HG02938 (cell line): ENCODE measurements at regions not wholly inside any gene's neighbourhood (a gene's known extent, or its start where the extent isn't known, plus 50 kb on each side); places are given as distances from the start of the nearest gene placed in this dataset.

Experiments
- ATAC-seq: cut with Tn5 transposase; IDR thresholded peaks from one replicate; pipeline ENCODE4 v1.9.1; 2021; ENCODE audit warnings: mild to moderate bottlenecking, moderate library complexity; ENCODE audit not compliant: unreplicated experiment

DNA sequence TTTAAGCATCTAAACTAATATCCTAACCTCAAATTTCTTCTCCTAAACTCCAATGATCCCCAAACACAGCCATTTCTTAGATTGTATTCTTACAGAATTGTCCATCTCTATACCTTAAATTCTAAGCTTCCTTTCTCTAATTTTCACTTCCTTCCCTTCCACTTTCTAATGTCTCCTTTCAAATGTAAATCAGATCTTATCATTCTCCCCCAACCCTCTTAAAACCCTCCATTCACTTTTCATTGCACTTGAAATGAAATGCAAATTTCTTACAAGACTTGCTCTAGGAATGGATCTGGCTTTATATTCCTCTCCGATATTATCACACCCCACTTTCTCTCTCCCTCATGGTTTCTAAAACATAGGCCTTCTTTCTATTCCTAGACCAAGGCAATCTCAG is 534.6 kb downstream of the LMO4 start:
- ATAC-seq: no peak

DNA sequence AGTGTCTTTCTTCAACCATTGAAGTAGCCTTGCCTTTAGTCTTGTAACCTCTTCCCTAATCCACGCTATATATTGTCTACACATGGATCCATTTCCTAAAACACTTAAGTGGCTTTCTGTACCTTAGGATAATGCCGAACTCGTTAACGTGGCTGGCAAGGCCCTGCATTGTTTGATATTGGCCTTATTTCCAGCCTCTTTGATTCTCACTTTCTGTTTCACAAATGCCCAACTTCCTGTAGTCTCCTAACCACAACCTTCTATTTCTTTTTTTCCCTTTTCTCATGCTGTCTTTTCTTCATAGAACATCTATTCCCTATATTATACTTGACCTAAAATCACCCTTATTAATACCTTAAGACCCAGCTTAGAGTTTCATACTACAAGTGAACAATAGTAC is 536.0 kb downstream of the LMO4 start:
- peak; percentile 83 for ATAC-seq

DNA sequence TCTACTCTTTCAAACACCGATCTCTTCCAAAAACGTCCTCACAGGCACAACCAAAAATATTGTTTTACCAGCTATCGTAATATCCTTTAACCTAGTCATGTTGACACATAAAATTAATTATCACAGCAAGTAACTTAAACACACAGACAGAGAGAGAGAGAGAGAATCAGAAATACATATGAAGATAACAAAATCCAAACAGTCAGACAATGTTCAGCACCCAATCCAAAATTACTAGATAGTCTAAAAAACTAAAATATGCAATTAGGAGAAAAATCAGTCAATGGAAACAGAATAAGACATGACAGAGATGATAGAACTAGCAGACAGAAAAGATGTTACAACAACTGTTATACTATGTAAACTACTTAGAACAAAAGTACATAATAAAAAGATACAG is 537.7 kb downstream of the LMO4 start:
- no peak for ATAC-seq

DNA sequence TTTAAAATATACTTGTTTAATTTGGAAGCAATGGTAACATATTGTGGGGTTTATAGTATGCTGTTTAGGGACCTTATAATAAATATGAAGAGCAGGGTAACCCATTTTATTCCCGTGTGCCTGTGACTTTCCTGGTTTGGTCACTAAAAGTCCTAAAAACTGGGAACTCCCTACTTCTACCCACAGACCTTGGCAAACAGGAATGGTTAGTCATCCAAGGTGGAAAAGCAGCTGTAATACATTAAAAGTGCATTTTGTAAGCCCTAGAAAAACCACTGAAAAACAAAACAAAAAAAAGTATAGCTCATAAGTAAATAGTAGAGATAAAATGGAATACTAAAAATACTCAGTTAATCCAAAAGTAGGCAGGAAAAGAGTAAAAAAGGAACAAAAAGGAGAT is 538.9 kb downstream of the LMO4 start:
- ATAC-seq: no peak

DNA sequence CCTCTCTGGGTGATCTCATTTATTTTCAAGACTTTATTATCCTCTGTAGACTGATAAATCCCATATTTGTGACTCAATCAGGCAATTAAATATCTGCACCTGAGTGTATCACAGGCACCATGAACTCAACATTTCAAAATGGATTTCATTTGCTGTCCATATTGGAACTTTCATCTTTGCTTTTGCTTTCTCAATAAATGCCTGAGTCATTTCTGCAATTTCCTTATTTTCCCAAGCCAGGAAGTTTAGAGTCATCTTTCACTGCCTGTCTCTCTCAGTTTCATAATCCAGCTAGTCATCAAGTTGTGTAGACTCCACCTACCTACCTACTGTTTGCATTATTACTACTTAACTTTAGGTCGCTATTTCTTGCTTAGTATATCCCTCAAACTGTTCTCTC is 540.9 kb downstream of the LMO4 start:
- no peak for ATAC-seq

DNA sequence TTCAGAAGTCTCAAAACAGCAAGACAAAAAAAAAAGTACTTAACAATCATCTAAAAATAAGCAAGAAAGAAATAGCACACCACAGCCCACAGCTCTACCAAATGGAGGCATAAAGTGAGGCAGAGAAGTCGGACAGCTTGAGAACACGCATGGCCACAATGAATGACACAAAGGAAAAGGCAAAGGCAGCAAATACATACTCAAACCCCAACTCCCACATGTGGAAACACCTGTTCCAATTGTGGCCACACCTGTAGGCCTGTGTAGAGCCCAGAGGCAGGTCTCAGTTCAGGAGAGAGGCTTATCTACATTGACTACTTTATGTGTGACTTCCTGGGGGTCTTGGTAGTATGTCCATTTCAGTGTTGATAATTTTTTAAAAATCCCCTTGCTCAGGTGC is 543.5 kb downstream of the LMO4 start:
- ATAC-seq: peak; percentile 72

DNA sequence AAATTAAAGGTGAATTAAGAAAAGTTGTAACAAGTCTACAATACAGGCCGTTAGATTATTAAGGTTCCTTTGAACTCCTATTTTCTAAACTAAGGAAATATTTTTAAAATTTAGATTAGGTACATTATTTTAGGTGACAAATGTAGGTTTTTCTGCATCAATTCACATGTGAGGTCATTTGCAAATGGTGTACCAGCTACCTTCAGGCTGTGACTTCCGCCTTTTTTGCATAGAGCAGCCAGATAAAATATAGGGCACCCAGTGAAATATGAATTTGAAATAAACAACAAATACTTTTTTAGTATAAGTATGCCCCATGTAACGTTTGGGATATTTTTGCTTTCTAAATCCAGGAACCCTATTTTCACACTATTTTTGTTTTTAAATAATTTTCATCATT is 544.0 kb downstream of the LMO4 start:
- no peak for ATAC-seq

DNA sequence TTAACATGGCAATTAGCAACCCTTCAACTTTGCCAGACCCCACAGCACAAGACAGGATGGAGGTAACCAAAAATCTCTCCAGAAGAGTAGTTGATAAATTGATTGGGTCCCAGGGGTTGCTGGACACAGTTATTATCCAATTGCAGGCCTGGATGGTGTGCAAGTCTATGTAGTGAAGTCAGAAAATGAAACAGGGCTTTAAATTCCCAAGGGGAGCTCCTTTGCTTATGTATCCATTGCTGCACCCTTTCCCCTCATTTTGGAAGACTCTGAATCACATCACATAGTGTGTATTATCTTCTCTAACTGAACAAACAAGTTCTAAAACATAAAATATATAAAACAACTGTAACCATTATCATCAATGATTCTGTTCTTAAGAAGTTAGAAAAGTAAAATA is 550.2 kb downstream of the LMO4 start:
- ATAC-seq: no peak

DNA sequence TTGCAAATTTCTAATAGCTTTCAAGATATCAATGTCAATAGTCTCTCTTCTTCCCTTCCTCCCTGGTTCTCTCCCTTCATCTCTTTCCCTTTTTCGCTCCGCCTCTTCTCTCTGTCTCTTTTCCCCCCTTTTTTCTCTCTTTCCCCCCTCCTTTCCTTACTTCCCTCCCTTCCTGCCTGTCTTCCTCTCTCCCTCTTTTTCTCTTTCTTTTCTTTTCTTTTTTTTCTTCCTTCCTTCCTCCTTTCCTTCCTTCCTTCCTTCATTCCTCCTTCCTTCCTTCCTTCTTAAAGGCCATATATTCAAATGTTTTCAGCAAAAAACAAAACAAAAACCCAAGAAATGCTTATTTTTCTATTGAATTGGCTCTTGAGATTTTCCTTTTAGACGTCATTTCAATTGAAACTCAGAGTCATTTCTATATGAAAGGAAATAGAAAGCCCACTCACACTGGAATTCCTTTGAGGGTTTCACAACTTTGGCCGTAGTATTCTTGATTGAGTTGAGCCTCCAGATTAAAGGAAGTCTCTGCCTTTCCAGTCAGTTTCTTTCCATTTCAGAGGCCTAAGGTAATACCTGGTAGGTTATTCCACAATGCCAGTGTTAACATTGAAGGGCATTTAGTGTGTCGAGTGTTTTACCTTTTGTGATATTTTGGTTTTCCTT is 551.5 kb downstream of the LMO4 start:
- no peak for ATAC-seq

DNA sequence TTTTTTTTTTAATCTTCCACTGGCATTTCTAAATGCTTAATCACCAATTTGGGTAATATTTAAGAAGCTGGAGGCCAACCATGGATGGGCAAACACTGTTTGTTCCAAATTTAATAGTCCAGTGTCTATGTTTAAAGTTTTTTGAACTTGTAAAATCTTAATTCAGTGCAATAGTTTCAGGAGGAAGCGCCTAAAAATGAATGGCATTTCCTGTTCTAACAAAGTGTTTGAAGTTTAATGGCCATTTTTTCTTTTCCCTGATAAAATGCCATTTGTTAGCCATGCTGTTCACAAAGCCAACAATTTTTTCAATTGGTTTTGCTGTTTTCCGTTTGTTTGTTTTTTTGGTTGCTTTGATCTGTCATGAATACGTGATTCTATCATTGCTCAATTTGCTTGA is 552.1 kb downstream of the LMO4 start:
- ATAC-seq: no peak

DNA sequence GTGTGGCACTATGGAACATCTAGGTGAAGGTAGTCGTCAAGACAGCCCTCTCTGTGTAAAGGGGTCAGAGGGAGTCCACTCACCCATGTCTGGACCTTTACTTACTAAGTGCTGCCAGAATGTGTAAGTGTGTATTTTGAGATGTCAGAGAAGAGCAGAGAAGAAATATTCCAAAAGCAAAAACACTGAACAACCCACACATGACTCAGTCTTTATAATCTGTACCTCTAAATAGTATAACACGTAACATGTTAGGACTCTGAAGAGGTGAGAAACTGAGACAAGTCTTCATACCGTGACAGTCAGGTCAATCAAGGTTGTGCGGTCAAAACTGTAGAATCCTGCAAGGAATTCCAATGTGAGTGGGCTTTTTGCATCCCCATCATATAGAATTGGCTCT is 555.2 kb downstream of the LMO4 start:
- no peak for ATAC-seq

DNA sequence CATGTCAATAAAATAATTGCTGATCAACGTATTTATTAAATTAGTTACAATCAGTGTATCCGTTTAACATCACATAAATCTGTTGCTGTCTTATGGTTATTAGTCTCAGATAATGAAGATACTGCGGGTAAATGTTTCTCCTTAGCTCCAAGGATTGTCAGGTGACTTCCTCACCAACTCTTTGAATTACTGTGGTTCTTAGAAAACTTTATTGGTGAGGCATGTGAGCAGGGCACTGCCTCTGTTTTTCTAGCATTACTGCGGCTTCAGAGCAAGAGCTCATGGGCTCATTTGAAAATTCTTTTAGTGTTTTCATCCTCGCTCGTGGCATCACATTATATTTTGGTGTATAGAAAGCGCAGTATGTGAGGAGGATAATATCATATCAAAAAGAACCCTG is 555.9 kb downstream of the LMO4 start:
- no peak for ATAC-seq

DNA sequence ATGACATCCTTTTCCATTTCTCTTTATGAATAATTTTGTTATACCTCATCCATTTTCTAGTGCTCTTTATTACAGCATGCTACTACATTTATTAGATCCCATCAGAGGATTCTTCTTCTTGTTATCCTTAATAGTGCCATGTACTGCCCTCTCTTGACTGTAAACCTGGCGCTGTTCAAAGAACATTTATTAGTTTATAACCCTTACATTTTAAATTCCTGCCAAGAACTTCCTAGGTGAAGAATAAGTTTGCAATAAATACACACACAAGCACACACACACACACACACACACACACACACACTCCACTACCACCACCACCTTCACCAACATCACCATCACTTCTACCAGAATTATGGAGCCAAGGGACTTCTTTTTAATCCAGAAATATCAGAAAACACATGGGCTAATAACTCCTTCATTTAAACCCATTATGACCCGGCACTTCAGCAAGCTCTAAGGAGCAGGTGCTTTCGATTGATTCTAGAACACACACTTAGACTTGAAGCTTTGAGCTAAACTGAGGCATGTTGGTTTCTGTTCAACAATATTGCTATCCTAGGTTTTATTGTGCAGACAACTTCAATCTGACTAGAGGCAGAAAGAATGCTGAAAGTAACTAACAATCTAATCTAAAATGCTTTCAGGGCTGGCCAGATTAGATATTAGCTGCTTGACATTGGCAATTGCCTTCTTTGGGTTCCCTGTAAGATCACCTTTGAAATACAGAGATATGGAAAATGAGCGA is 556.8 kb downstream of the LMO4 start:
- ATAC-seq: no peak

DNA sequence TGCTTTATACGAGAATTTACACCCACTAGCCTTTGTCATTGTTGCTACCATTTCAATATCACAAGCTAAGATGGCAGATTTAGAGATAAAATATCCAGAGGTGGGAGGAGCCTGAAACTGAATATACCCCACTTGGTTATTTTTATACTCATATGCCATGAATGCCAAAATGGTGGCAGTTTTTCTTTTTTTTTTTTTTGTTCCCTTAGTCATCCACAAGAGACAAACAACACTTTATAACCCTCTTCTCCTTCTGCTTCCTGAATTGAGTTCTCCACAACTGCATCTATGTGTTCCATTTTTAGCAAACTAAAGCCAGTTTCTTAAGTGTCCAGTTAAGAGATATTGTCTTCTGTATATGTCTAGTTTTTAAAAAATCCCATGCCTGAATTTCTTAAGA is 558.4 kb downstream of the LMO4 start:
- ATAC-seq: no peak

DNA sequence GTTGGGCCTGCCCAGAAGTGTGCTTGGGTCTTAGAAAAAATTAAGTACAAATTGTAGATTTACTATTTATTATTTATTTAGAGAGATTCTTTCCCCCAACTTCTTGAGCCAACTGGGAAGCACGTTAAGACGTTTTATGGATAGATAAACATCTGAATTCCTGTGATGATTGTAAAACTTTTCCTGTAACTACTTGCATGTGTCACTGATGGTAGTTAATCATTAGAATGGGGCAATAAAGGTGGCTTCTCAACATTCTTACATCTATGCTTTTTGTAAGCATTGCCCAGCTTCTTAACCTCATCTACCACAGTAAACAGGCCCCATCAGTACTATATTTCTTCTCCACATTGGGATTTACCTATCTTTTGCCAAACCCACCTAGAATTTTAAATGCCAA is 559.8 kb downstream of the LMO4 start:
- ATAC-seq: no peak

DNA sequence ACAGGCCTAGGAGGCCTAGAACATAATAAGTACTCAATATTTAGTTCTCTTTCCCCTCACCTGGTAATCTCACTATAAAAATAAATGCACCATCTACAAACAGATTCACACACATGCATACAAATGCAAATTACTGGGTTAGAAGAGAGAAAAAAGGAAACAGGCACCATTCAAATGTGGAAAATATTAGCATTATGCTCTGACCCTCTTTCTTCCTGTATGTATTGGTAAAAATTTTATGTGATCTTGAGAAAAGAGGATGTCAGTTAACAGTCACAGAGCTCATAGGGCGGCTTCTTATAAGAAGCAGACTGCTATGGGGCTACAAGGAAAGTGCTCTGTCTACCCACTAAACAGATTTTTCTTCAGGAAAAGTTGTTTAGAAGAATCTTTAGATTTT is 565.4 kb downstream of the LMO4 start:
- no peak for ATAC-seq

DNA sequence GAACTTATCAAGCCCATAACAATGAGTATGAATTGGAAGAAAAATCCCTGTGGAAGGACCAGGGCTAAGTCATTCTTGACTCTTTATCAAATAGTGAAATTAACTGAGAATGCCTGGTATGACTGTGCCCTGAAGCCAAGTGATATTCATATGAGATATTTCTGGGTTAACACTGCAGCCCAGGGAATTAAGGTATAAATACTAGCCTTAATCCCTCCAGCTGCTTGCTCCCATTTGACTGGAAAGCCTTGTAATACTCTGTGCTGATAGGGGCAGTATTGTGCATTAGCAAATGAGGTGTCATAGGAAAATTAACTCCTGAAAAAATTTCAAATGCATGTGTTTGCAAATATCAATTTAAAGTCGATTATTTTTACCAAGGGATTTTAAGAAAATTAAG is 568.8 kb downstream of the LMO4 start:
- no peak for ATAC-seq

DNA sequence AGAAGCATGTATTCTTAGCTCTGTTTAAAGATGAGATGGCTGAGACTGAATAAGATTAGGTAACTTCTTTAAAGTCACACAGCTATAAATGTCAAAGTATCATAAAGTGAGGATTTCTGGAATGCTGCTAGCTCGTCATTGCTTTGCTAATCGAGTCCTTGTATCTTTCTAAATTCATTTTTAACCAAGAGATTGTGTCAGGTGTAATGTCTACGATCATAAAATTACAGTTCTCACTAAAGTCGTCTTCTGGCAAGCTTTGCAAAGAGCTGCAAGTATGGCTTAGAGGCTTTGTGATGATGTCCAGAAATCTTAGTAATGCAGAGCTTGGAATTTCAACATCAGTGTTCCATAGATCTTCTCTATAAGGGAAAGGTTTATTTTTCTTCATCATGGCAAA is 569.8 kb downstream of the LMO4 start:
- no peak for ATAC-seq

DNA sequence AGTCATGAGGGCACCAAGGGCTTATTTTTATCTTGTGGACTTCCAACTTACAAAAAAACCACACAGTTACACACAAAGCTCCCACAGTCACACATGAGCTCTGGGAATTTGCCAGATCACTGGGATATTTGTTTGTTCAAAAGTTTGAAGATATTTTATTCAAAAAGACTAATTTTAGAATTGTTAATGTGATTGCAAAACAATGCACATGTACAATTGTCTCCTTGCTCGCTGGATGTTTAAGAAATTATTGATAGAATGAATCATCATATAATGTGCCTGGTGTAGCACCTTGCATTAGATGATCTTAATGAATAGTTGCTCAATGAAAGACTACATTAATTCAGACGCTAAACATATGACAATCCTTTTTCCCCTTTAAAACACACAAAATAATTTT is 570.3 kb downstream of the LMO4 start:
- no peak for ATAC-seq

DNA sequence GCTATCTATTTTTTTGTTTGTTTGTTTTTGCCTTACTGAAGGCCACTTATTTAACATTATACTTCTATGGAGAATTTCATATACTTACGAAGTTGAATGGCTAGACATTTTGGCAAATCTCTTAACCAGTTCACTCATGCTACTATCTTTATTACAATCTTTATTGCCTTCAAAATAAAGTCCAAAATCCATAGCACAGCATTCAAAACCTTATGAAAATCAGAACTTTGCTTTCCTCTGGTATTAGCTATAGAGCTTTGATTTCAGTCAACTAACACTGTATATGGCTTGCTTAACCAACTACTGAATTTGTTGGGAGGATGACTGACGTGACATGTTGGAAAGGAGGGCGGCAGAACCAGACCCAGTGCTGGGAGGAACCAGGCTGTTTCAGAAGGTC is 571.1 kb downstream of the LMO4 start:
- ATAC-seq: no peak

DNA sequence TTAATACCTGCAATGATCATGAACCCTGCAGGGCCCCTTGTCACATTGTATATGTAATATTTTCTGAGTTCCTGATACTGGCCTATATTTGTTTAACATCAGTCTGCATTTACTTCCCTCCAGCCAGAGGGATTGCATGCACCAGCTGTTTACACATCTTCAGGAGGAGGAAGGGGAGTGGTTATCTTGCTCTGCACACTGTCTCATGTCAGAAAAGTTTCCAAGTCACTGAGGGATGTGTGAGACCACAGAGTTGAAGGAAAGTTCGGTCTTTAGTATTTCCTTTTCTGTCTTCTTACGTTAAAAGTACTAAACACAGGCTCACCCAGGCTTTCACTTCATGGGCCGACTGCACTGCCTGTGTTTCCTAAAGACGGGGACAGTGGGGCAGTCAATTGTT is 574.1 kb downstream of the LMO4 start:
- no peak for ATAC-seq

DNA sequence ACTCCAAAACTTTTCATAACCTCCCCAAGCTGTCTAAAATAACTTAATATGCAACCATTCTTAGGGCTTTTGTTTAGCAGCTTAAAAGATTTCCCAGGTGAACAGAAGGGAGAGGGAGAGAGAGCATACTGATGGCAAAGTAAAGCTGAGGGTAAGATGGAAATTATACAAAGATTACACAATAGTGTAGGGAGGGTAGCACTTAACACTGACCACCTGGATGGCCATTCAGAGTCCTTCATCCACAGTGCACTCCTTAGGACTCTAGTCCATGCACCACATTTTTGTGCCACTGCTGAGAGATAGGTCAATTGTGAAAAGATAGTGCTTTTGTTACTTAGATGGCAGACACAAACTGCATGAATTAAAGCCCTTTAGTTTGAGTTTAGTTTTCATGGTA is 574.6 kb downstream of the LMO4 start:
- no peak for ATAC-seq

DNA sequence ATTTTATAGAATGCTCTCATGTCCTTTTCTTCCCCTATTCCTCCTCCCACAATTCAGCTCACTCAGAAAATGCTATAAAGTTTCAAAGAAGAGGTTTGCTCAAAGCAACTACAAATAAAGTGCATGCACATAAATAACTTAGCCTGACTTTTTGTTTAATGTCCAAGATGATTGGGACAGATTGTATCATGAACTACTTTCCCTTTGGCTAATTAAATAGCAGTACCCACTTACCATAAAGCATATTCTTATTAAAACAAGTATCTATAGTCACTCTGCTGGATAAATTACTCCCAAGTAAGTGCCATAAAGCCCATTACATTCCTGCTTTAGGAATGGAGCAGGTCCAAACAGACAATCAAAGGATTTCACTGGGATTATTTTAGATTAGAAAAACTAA is 576.0 kb downstream of the LMO4 start:
- no peak for ATAC-seq
